ENCODE measurements at regions not wholly inside any gene's neighbourhood (a gene's known extent, or its start where the extent isn't known, plus 50 kb on each side); places are given as distances from the start of the nearest gene placed in this dataset.
"Not testable (repeated sequence)": the region's sequence is repeated elsewhere in the genome, so short reads cannot be mapped to it uniquely, and the experiment has no call there.

GRCh38 chr10:131569851-131570715 is 258.6 kb upstream of the TCERG1L start:
- no peak for DNase-seq

GRCh38 chr10:131570716-131571307 is 259.3 kb upstream of the TCERG1L start:
- no peak for DNase-seq

- DNase-seq = no peak
These were observed 259.8 kb upstream of the TCERG1L start for GRCh38 chr10:131571346-131571745.

- DNase-seq = no peak
These were observed 260.3 kb upstream of the TCERG1L start for GRCh38 chr10:131571865-131572264.

GRCh38 chr10:131573256-131573655 is 261.7 kb upstream of the TCERG1L start:
- no peak for DNase-seq

- DNase-seq = no peak
These were observed 262.2 kb upstream of the TCERG1L start for GRCh38 chr10:131573707-131574106.

GRCh38 chr10:131574363-131574706 is 262.8 kb upstream of the TCERG1L start:
- DNase-seq = no peak

GRCh38 chr10:131574707-131575430 is 263.3 kb upstream of the TCERG1L start:
- DNase-seq = no peak

GRCh38 chr10:131575877-131576276 is 264.4 kb upstream of the TCERG1L start:
- DNase-seq = no peak

- DNase-seq = no peak
These were observed 265.0 kb upstream of the TCERG1L start for GRCh38 chr10:131576341-131577177.

- DNase-seq = no peak
These were observed 265.6 kb upstream of the TCERG1L start for GRCh38 chr10:131577178-131577555.

- DNase-seq = no peak
These were observed 266.4 kb upstream of the TCERG1L start for GRCh38 chr10:131577786-131578471.

- DNase-seq = no peak
These were observed 267.0 kb upstream of the TCERG1L start for GRCh38 chr10:131578472-131578970.

GRCh38 chr10:131579251-131580071 is 267.9 kb upstream of the TCERG1L start:
- DNase-seq = no peak

GRCh38 chr10:131580076-131580652 is 268.6 kb upstream of the TCERG1L start:
- DNase-seq = no peak

- DNase-seq = no peak
These were observed 269.2 kb upstream of the TCERG1L start for GRCh38 chr10:131580674-131581073.

GRCh38 chr10:131581547-131581946 is 270.0 kb upstream of the TCERG1L start:
- not testable (repeated sequence) for DNase-seq

- no peak for DNase-seq
These were observed 272.8 kb upstream of the TCERG1L start for GRCh38 chr10:131584287-131584686.

- no peak for DNase-seq
These were observed 274.2 kb upstream of the TCERG1L start for GRCh38 chr10:131585761-131586160.

- no peak for DNase-seq
These were observed 275.4 kb upstream of the TCERG1L start for GRCh38 chr10:131586958-131587357.
